NCI-H524 treated with DMSO at 0.1 percent for 48 hours (cell line): ENCODE measurements at regions not wholly inside any gene's neighbourhood (a gene's known extent, or its start where the extent isn't known, plus 50 kb on each side); places are given as distances from the start of the nearest gene placed in this dataset.
"Not testable (repeated sequence)": the region's sequence is repeated elsewhere in the genome, so short reads cannot be mapped to it uniquely, and the experiment has no call there.

Source experiments
- DNase-seq: peaks from one replicate; lab custom pipeline; 2025; lab: John Stamatoyannopoulos, UW

DNA sequence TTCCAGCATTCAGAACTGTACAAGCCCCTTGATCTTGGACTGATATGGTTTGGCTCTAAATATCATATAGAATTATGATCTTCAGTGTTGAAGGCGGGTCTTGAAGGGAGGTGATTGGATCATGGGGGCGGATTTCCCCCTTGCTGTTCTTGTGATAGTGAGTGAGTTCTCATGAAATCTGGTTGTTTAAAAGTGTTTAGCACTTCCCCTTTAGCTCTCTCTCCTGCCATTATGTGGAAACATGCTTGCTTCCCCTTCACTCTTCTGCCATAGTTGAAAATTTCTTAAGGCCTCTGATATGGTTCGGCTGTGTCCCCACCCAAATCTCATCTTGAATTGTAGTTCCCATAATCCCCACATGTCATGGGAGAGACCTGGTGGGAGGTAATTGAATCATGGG lies 305.3 kb upstream of the CYRIA start:
- not testable (repeated sequence) for DNase-seq

DNA sequence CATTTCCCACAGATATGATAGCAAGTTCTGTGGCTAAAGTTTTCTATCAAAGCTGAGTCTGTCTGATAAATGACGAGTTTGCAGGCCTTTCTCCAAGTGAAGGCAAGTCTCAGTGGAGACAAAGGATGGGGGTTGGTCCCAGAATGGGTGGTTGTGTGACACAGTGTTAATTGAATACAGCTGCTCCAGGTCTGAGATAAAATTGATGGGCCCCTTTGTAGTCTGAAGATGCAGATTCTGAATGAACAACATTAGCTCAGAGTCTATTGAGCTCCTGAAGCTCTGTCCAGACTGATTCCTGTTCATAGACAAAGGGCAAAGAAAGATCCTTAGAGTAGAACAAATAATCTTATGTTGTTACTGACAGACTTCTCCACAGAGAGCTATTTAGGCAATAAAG lies 296.9 kb upstream of the CYRIA start:
- DNase-seq: no peak

DNA sequence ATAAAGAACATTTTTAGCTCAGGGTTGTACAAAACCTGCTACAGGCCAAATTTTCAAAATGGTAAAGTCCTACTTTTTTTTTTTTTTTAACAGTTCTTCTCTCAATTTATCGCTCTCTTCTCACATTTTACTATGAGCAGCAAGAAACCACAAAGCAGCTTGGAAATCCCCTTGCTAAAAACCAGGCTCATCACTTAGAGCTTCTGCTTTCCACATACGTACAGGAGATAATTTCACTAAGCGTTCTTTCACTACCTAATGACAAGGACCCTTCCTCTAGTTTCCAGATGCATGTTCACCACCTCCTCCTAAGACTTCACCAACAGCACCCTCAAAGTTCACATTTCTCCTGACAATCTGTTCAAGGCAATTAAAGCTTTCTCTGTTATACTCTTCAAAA lies 294.9 kb upstream of the CYRIA start:
- DNase-seq: no peak

DNA sequence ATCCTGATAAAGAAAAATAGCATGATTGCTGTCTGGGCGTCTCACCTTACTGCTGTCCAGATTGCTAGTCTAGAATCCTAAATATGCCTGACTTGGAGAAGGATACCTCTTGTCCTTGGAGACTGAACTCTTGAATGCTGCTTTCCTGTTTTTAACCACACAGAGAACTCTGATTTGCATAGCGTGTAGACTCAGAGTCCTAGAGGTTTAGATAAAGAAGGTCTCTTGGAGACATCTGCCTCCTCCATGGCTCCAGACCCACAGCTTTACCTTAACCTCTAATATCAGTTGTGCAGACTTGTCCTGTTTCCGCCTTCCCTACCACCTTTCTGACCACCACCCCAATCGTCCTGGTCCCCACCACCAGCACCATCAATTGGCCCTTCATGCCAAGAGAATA lies 292.6 kb upstream of the CYRIA start:
- DNase-seq: no peak

DNA sequence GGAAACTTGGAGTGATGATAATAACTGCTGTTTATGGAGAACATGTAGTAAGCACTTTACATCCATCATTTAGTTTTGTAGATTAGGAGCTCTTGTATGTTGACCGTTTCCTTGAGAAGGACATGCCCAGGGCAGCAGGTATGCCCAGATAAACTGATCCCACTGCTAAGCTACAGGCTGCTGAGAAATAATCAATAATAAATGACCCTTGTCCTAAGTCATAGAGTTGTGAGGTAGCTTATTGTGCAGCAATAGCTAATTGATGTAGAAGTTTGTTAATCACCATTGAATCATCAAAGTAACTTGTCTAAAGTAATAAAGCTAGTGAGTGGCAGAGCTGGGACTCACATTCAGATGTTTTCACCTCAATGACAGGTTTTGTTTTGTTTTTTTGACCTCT lies 287.2 kb upstream of the CYRIA start:
- no peak for DNase-seq

DNA sequence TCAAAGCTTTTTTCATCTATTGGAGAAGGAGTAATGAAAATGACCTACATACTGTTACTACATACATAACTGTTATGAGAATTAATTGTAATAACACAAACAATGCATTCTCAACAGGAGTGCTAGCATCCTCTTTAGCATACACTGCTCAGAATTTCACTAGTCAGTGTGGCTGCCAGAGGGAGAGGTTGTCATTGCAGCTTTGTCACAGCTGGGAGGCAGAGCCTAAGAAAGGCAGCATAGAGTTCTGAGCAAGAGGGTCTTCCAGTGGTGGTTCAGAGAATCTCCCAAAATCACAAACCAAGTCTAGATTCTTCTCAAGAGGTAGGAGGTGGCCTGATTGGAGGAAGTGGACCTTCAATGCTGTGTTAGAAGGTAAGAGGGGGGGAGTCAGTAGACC lies 286.7 kb upstream of the CYRIA start:
- DNase-seq: no peak

DNA sequence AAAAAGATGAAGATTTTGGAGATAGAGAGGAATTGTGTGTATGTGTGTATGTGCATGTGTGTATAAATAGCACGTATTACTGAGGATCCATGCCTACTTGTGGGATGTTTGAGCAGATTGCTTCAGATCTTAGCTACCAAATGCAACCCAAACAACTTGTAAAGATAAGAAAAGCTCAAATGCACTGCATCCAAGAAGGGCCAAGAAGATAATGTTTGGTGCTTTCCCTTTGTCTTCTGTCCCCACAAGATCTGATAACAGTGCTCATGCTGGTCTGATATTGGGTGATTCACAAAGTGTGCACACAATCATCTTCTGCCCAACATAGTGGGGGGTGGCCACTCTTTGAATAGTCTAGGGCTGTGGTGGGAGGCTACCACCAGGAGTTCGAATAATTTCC lies 284.8 kb upstream of the CYRIA start:
- no peak for DNase-seq

DNA sequence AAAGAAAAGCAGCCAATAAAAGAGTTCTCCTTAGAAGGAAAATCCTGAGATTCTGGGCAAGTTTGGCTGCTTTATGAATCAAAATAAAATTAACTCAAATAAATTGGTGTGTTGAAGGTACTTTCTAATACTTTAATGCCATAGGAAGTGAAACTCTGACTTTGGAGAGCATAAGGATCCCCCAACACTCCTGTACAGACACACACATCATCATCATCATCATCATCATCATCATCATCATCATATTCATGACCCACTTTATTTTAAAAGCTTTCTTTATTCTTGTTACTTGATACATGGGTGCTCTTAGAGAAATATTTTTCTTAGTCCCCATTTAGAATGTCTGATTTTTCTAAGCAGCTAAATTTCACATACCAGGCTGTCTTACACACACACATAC lies 283.1 kb upstream of the CYRIA start:
- no peak for DNase-seq

DNA sequence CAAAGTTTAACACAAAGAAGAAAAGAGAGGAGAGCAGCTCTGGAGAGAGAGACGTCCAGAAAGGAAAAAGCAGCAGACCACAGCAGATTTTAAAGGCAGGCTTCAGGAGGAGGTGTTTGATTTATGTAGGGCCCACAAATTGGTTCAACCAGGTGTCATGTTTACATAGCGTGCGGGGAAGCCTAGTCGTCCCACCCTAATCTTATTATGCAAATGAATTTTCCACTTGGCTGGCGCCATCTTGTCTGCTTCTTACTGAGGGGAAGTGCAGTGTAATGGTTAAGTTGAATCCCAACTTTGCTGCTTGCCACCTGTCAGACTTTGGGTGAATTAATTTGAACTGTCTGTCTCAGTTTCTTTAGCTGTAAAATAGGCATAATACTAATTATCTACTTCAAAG lies 282.4 kb upstream of the CYRIA start:
- peak; percentile 91 for DNase-seq

DNA sequence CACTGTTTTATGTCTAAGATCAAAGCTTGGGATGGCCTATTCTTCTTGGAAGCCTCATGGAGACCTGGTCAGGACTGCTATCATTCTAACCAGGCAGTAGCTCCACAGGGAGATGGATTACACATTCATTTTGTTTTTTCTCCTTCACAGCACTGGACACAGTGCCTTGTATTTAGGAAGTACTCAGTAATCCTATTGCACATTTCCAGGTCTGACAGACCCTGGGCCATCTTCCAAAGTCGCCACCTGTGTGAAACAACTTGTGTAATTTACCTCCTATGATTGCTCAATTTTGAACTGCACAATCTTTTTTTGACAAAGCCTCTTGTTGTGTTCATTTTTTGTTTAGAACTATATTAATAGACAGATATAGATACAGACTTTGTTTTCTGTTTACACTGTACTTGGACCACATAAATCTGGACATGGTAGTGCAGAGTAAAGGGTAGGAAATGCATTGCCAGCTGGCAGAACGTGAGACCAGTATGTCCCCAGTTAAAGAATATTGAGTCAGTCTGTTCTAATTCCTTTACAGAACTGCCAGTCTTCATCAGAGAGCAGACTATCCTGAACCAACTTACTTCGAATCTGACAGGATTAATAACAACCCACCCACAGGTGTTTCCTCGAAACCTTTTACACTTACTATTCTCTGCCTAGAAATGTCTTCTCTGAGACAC lies 277.8 kb upstream of the CYRIA start:
- no peak for DNase-seq

DNA sequence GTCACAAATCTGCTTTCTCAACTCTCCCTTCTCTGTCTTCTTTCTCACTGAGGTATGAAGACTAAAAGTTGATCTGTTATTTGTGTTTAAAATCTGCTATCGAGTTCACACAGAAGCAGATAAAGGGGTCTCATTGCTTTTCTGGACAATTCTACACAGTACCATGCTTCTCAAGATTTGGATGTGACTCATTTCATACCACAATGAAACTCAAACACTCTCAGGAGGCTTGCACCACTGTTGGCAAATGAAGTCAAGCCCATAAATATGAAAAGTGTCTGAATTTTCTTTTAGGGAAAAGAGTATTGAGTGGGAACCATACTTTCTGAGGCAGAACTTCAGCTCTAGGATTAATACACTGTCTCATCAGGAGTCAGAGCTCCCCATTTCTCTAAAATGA lies 274.6 kb upstream of the CYRIA start:
- no peak for DNase-seq

DNA sequence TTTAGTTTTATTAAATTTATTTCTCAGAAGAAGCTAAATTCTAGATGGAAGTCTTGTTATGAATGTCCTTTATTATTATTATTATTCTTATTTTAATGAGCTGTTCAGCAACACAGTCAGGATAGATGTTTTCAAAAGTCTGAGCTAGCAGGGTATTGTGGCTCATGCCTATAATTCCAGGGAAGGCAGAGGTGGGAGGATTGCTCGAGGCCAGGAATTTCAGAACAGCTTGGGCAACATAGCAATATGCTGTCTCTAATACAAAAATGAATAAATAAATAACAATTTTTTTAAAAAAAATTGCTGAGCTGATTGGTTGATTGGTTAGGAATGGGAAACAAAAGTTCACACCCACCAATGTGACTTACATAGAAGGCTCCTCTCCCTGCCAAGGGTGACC lies 274.1 kb upstream of the CYRIA start:
- DNase-seq: no peak

DNA sequence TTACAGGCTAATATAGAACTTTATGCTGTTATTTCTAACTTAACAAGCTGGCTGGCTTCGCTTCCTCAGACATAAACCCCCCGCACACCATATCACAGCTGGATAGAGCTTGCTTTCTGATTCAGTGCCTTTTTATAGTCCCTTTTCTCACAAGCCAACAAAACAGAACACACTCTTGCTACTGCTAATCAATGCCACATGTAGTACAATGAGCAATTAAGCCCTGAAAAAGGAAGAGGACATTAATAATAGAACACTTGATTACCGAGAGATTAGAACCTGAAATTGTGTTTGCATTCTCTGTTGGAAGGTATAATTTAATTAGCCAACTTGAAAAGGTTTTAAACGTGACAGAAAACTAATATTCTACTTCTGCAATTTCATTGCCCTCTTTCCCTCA lies 267.7 kb upstream of the CYRIA start:
- no peak for DNase-seq

DNA sequence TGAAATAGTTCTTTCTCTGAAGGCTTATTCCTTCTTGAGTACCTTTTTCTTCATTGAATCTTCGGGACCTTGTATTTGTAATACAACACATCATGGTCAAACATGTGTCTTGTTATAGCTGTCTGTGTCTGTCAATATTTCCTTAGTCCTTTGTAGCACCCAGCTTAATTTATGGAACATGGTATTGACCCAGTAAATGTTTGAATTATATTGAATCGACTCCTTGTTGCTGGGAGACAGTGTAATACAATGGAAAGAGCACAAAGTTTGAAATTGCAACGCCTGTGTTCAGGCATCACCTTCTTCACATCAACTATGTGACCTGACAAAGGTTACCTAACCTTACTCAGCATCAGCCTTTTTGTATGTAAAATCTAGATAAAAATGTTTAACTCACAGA lies 267.2 kb upstream of the CYRIA start:
- DNase-seq: no peak

DNA sequence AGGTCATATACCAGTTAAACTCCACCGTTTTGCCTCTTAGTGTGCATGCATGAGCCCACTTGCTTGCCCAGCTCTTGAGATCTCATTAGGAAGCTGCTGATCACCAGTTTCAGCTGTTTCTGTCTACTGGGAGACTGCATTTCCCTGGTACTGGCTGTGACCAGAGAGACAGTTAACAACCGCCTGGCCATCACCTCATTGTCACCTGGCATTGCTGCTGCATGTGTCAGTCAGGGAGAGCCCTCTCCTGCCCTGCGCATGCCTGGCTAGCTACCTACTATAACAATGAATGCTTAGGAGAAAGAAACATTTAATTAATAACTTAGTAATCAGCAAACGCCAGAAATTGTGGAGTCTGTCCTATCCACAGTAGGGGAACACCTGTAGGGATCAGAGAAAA lies 265.8 kb upstream of the CYRIA start:
- no peak for DNase-seq

DNA sequence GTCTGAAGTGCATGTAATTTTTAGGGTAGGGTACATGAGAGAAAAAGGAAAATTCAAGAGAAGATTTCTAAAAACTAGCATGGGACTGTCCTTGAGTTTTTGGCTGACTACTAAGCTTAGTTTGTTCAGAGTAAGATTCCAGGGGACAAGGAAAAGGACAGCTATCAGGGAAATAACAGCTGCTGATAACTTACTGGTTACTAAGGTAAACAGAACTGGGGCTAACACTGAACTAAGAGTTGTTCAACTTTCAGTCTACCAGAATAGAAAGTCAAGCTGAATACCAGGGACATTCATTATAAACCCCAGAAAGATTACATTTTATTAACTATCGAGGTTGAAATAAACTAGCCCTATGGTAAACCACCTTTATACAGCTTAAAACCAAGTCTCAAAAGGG lies 261.8 kb upstream of the CYRIA start:
- no peak for DNase-seq

DNA sequence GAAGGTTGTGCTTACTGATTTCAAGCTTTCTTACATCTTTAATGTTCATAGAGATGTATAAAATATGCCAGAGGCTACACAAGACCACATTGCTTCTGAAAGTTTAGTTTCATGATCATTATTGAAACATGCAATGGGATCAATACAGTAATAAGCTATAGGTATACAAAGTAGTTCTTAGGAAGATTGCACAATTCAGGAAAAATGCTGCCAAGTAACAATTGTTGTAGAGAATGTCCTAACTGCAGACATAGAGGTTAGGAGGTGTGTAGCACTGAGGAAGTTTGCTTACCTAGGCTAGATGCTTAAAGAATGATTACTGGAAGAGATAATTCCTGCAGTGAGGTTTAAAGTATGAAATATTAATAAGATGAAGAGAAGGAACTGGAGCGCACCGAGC lies 259.5 kb upstream of the CYRIA start:
- DNase-seq: no peak

DNA sequence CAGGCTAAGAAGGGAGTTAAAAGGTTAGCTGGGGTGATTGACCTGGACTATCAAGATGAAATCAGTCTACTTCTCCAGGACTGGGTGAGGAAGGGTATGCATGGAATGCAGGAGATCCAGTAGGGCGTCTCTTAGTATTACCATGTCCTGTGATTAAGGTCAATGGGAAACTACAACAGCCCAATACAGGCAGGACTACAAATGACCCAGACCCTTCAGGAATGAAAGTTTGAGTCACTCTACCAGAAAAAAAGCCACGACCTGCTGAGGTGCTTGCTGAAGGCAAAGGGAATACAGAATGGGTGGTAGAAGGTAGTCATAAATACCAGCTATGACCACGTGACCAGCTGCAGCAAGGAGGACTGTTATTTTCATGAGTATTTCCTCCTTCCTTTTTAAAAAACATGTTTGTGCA lies 249.7 kb upstream of the CYRIA start:
- DNase-seq: not testable (repeated sequence)

DNA sequence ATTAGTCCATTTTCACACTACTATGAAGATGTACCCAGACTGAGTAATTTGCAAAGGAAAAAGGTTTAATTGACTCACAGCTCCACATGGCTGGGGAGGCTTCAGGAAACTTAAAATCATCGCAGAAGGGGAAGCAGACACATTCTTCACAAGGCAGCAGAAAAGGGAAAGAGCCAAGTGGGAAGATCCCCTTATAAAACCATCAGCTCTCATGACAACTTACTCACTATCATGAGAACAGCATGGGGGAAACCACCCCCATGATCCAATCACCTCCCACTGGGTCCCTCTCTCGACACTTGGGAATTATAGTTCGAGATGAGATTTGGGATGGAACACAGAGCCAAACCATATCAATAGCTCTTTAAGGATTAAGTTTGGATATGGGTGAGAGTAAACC lies 246.1 kb upstream of the CYRIA start:
- no peak for DNase-seq

DNA sequence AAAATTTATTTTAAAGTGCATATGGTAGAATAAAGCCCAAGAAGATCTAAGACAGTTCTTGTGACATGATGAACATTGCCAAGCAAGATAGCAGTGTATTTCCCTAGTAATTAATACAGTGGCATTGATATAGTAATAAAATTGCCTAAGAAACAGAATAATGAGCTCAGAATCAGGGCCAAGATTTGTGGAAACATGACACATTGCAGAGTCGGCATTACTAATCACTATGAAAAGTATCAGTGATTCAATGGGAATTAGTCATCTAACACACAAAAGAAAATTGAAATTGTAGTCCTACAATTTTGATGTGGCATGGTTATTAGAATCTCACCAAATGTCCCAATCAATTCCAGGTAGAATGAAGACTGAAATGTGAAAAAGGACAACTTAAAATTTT lies 243.0 kb upstream of the CYRIA start:
- DNase-seq: no peak

DNA sequence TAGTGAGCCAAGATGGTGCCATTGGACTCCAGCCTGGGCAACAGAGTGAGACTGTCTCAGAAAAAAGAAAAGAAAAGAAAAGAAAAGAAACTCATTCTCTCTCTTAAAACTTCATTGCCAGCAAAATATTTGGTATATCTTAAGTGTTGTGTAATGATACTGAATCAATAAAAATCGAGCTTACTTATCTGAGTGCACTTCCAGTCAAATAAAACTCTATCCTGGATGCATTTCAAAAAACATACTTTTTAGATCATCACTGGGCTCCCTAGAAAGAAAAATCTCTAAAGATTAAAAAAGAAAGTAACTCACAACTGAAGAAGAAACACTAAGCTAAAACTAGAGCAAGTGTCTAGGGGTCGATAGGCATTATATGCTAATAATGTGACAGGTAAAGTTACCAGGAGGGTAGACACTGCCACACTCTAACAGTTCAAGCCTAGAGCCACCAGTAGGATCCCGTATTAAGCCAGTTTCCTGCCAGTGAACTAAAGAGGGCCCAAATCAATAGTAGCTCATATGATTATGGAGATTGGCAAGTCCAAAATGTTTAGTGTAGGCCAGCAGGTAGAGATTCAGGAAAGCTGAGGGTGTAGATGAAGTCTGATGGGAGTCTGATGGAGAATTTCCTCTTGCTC lies 242.1 kb upstream of the CYRIA start:
- no peak for DNase-seq

DNA sequence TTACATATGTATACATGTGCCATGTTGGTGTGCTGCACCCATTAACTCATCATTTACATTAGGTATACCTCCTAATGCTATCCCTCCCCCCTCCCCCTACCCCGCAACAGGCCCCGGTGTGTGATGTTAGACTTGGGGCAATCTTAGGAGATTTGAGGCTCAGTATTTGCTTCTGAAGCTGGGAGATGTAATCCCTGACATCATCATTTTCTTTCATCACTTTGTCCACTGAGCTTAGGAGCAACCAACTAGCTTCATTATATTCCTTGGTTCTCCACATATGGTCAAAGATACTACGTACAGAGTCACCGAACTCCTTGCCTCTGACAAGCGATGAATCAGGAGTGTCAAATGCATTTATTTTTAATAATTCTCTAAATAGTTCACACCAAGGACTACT lies 239.7 kb upstream of the CYRIA start:
- not testable (repeated sequence) for DNase-seq

DNA sequence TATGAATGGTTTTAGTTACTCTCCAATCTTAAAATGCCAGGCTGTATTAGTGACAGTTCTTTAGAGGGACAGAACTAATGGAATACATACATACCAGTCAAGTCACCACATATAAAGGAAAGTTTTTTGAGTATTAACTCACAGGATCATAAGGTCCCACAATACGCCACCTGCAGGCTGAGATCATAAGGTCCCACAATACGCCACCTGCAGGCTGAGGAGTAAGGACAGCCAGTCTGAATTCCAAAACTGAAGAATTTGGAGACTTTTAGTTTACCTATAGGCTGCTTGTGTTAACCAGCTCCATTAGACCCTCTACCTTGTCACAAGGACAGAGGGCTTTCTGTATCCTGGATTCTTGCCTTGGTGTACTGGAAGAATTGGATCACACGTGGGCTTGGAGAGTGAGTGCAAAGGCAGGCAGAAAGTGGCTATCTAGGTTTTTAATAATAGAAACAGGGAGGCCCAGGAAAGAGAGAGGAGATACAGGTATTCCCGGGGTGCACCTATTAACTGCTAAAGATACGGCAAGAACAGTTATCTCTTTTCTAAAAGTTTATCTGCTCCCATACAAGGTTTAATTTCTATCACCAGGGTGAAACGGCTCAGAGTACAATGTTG lies 234.9 kb upstream of the CYRIA start:
- DNase-seq: no peak

DNA sequence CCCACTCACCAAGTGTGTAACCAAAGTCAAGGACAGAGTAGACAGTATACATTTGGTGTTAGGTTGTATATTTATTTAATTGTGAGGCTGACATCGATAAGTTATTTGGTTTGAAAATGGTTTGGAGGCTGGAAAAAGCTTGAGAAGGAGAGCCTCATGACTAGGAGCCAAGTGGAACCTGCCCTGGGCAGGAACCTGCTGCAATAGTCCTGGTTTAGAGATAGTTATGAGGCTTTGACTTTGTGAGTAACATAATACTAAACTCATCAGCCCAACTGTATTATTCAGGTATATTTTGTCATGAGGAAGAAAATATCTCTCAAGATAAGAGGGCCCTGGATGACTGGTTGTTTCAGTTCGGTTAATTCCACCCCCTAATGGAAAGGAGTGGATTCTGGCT lies 234.3 kb upstream of the CYRIA start:
- no peak for DNase-seq
